Osteocyte (in vitro differentiated cells): ENCODE measurements at regions not wholly inside any gene's neighbourhood (a gene's known extent, or its start where the extent isn't known, plus 50 kb on each side); places are given as distances from the start of the nearest gene placed in this dataset.

Source experiments
- DNase-seq: peaks from one replicate; pipeline ENCODE4 v3.0.0; 2021; ENCODE audit warnings: mixed read lengths; ENCODE audit not compliant: unreplicated experiment; ENCODE audit errors: extremely low spot score
- H3K27ac Mint-ChIP-seq: one replicate; pipeline ENCODE4 v1.8.0; 2021; ENCODE audit warnings: mild to moderate bottlenecking, mixed read lengths; ENCODE audit not compliant: unreplicated experiment
- H3K27me3 Mint-ChIP-seq: one replicate; pipeline ENCODE4 v1.8.0; 2021; ENCODE audit warnings: mixed read lengths; ENCODE audit not compliant: unreplicated experiment
- H3K36me3 Mint-ChIP-seq: one replicate; pipeline ENCODE4 v1.8.0; 2021; ENCODE audit warnings: mixed read lengths; ENCODE audit not compliant: unreplicated experiment
- H3K4me1 Mint-ChIP-seq: one replicate; pipeline ENCODE4 v1.8.0; 2021; ENCODE audit warnings: mixed read lengths; ENCODE audit not compliant: unreplicated experiment
- H3K4me3 Mint-ChIP-seq: one replicate; pipeline ENCODE4 v1.8.0; 2021; ENCODE audit warnings: mild to moderate bottlenecking, moderate library complexity, mixed read lengths; ENCODE audit not compliant: unreplicated experiment
- H3K9me3 Mint-ChIP-seq: one replicate; pipeline ENCODE4 v1.8.0; 2021; ENCODE audit warnings: mixed read lengths; ENCODE audit not compliant: unreplicated experiment
- CTCF ChIP-seq: fragments of 200-600 bp; sonication (generic); IDR thresholded peaks from 2 replicates; pipeline ENCODE4 v1.5.0; 2021; ENCODE audit warnings: antibody characterized with exemption, mild to moderate bottlenecking, moderate library complexity

GRCh38 chr13:97901716-97902115 is 51.8 kb upstream of the IPO5 start:
- no peak overlapping the region for H3K4me3 Mint-ChIP-seq
- no peak overlapping the region for H3K27ac Mint-ChIP-seq
- H3K4me1 Mint-ChIP-seq: peaks cover 2% of the 10 kb centered on the region
- TF ChIP-seq CTCF: no peak
- no peaks in the 10 kb centered on the region for H3K9me3 Mint-ChIP-seq
- no peaks in the 10 kb centered on the region for H3K36me3 Mint-ChIP-seq
- no peak for DNase-seq
- no peaks in the 10 kb centered on the region for H3K27me3 Mint-ChIP-seq
